HepG2 (cell line): ENCODE measurements at regions not wholly inside any gene's neighbourhood (a gene's known extent, or its start where the extent isn't known, plus 50 kb on each side); places are given as distances from the start of the nearest gene placed in this dataset.

ENCODE experiments used
- ATAC-seq: fragments of 200-7000 bp; cut with Tn5 transposase; 3 replicates; pipeline ENCODE4 v1.9.1; 2020; ENCODE audit warnings: mild to moderate bottlenecking, moderate library complexity
- BruUV-seq: library from RNA; stranded (reverse); fragments of 400-500 nt; replicated peaks from 2 replicates; lab custom pipeline; 2021; lab: Mats Ljungman, UMichigan
- CTCF ChIA-PET: fragments of 300-600 bp; formaldehyde crosslinking; extraction: SDS; loops from one replicate; lab custom pipeline; 2021; ENCODE audit warnings: low total read pairs, inconsistent platforms, low intra/inter-chr PET ratio; lab: Yijun Ruan, JAX
- POLR2A ChIA-PET: fragments of 350-600 bp; sonication (Branson Sonifier 250); formaldehyde crosslinking; loops from one replicate; lab custom pipeline; 2020; ENCODE audit warnings: antibody characterized with exemption, inconsistent platforms; lab: Yijun Ruan, JAX
- DNase-seq: peaks from one replicate; pipeline ENCODE4 v3.0.0-alpha.2; 2015; ENCODE audit warnings: low spot score
- FAIRE-seq: peaks from 3 replicates; lab custom pipeline; 2011; peaks lifted over from hg19 to GRCh38; lab: Jason Lieb, UNC
- H2AFZ ChIP-seq: one replicate; pipeline ENCODE4 v1.6.1; 2011; ENCODE audit warnings: low read length, inconsistent platforms
- H3K27ac ChIP-seq: fragments of 300-600 bp; 3 replicates; pipeline ENCODE4 v1.8.0; 2011; ENCODE audit warnings: mixed run types, mild to moderate bottlenecking, mixed read lengths, low read length, inconsistent platforms; ENCODE audit not compliant: insufficient read depth; ENCODE audit errors: extremely low read length
- H3K27me3 ChIP-seq, 2 experiments: fragments of 200-600 bp in 1 of 2; 2 replicates in 1 of 2; 3 replicates in 1 of 2; pipeline versions ENCODE4 v1.6.0 to v1.8.0; 2011; ENCODE audit warnings: low read length in 2 of 2, mild to moderate bottlenecking in 2 of 2, moderate library complexity in 2 of 2, inconsistent platforms in 1 of 2; ENCODE audit not compliant: insufficient read depth in 2 of 2, control insufficient read depth in 1 of 2
- H3K36me3 ChIP-seq, 2 experiments: fragments of 200-600 bp in 1 of 2; replicated peaks in 1 of 2; 2 replicates in 1 of 2; 3 replicates in 1 of 2; pipeline versions ENCODE4 v1.5.1 to v1.8.0; 2011; ENCODE audit warnings: low read length in 2 of 2, inconsistent platforms in 1 of 2; ENCODE audit not compliant: insufficient read depth in 2 of 2, control insufficient read depth in 1 of 2
- H3K4me1 ChIP-seq: 2 replicates; pipeline ENCODE4 v1.5.1; 2012; ENCODE audit warnings: low read length, inconsistent platforms; ENCODE audit not compliant: insufficient read depth
- H3K4me2 ChIP-seq: 2 replicates; pipeline ENCODE4 v1.6.0; 2011; ENCODE audit warnings: low read depth, low read length, inconsistent platforms
- H3K4me3 ChIP-seq, 3 experiments: fragments of 200-600 bp in 1 of 3; sonication (generic), shearing (Covaris generic) in 1 of 3; replicated peaks in 1 of 3; 2 replicates each; pipeline ENCODE4 v1.5.1; 2011 to 2016; ENCODE audit warnings: low read length in 3 of 3, inconsistent platforms in 2 of 3, low read depth in 2 of 3, mild to moderate bottlenecking in 2 of 3, control low read depth in 1 of 3, mixed read lengths in 1 of 3; ENCODE audit not compliant: insufficient read depth in 1 of 3
- H3K79me2 ChIP-seq: one replicate; pipeline ENCODE4 v1.6.1; 2011; ENCODE audit warnings: low read length, inconsistent platforms; ENCODE audit not compliant: insufficient read depth
- H3K9ac ChIP-seq: 2 replicates; pipeline ENCODE4 v1.6.0; 2011; ENCODE audit warnings: mild to moderate bottlenecking, low read depth, low read length, inconsistent platforms; ENCODE audit not compliant: insufficient read depth
- H3K9me3 ChIP-seq: 2 replicates; pipeline ENCODE4 v1.5.1; 2012; ENCODE audit warnings: mild to moderate bottlenecking, low read length
- H4K20me1 ChIP-seq: 2 replicates; pipeline ENCODE4 v1.6.0; 2011; ENCODE audit warnings: inconsistent platforms, mild to moderate bottlenecking, low read length, moderate library complexity; ENCODE audit not compliant: insufficient read depth
- AHR ChIP-seq: IDR thresholded peaks from 2 replicates; pipeline ENCODE4 v1.6.1; 2018; ENCODE audit warnings: missing genetic modification reagents, missing compliant biosample characterization
- ETS1 ChIP-seq: sonication (generic); formaldehyde crosslinking; IDR thresholded peaks from 2 replicates; pipeline ENCODE4 v1.4.0; 2020; ENCODE audit warnings: missing genetic modification reagents
- FOSL1 ChIP-seq: sonication (generic); formaldehyde crosslinking; IDR thresholded peaks from 2 replicates; pipeline ENCODE4 v1.9.0; 2021; ENCODE audit warnings: missing genetic modification reagents, borderline replicate concordance
- GMEB2 ChIP-seq: IDR thresholded peaks from 2 replicates; pipeline ENCODE4 v1.6.1; 2016; ENCODE audit warnings: missing biosample characterization, missing genetic modification reagents, low read depth
- ISX ChIP-seq: sonication (generic); formaldehyde crosslinking; conservative IDR thresholded peaks from 2 replicates; pipeline ENCODE4 v1.5.0; 2020; ENCODE audit warnings: missing genetic modification reagents
- MED1 ChIP-seq: sonication (generic); formaldehyde crosslinking; IDR thresholded peaks from 2 replicates; pipeline ENCODE4 v1.4.0; 2020; ENCODE audit warnings: missing genetic modification reagents
- NR2F6 ChIP-seq, 2 experiments: IDR thresholded peaks; 2 replicates each; pipeline ENCODE4 v1.6.1; 2016; ENCODE audit warnings: antibody characterized with exemption in 1 of 2, mild to moderate bottlenecking in 1 of 2
- POLR2AphosphoS5 ChIP-seq: IDR thresholded peaks from 2 replicates; pipeline ENCODE4 v1.6.1; 2012; ENCODE audit warnings: low read depth, low read length
- TAF1 ChIP-seq: sonication (generic); formaldehyde crosslinking; IDR thresholded peaks from 2 replicates; pipeline ENCODE4 v1.4.0; 2020; ENCODE audit warnings: missing genetic modification reagents
- TBP ChIP-seq: sonication (generic); formaldehyde crosslinking; IDR thresholded peaks from 2 replicates; pipeline ENCODE4 v1.5.0; 2020; ENCODE audit warnings: missing genetic modification reagents
- TGIF2 ChIP-seq: IDR thresholded peaks from 2 replicates; pipeline ENCODE4 v1.6.1; 2016; ENCODE audit warnings: control low read depth, missing compliant biosample characterization
- U2AF1 ChIP-seq: fragments of 200-400 bp; formaldehyde crosslinking; optimal IDR thresholded peaks from 2 replicates; pipeline ENCODE3; 2017; ENCODE audit warnings: mild to moderate bottlenecking, low read depth, low read length
- ZBTB33 ChIP-seq: sonication (generic); formaldehyde crosslinking; IDR thresholded peaks from 2 replicates; pipeline ENCODE4 v1.4.0; 2020; ENCODE audit warnings: missing genetic modification reagents
- ZC3H4 ChIP-seq: sonication (generic); formaldehyde crosslinking; IDR thresholded peaks from 2 replicates; pipeline ENCODE4 v1.4.0; 2020; ENCODE audit warnings: missing genetic modification reagents, borderline replicate concordance
- ZNF234 ChIP-seq: sonication (generic); formaldehyde crosslinking; conservative IDR thresholded peaks from 2 replicates; pipeline ENCODE4 v1.5.1; 2020; ENCODE audit warnings: mild to moderate bottlenecking, missing genetic modification reagents
- ZNF282 ChIP-seq: fragments of 450-650 bp; IDR thresholded peaks from 2 replicates; pipeline ENCODE4 v1.6.1; 2018; ENCODE audit not compliant: partially characterized antibody
- ZNF350 ChIP-seq: sonication (generic); formaldehyde crosslinking; IDR thresholded peaks from 2 replicates; pipeline ENCODE4 v1.4.0; 2020; ENCODE audit warnings: mild to moderate bottlenecking, low read depth, missing genetic modification reagents, borderline replicate concordance
- ZNF670 ChIP-seq: sonication (generic); formaldehyde crosslinking; IDR thresholded peaks from 2 replicates; pipeline ENCODE4 v1.8.0; 2022; ENCODE audit warnings: mild to moderate bottlenecking, missing genetic modification reagents, borderline replicate concordance
- WGBS: methylation state at CpG from one replicate; pipeline ENCODE4 v1.1.6; 2017; ENCODE audit warnings: low lambda C conversion rate; 5-methylcytosine and 5-hydroxymethylcytosine counted together
- in situ Hi-C: cut with HindIII; loops from 2 replicates; pipeline ENCODE4 v1.10.0; 2017; ENCODE audit warnings: low pct_unique_long_range_greater_than_20kb; ENCODE audit not compliant: extremely low pct_ligation_motif_present
- intact Hi-C: fragments of 100-400 bp; cut with micrococcal nuclease; formaldehyde crosslinking; loops from one replicate; pipeline ENCODE4 v1.10.0; 2022; ENCODE audit not compliant: unreplicated experiment

- ChIA-PET CTCF (no interaction called here), POLR2A (no interaction called here)
- peaks cover 13% of the 10 kb centered on the region for H3K9me3 ChIP-seq
- TF ChIP-seq ZNF670 (no peak), AHR (CRISPR knock-in tag) (no peak), FOSL1 (CRISPR knock-in tag) (no peak), POLR2AphosphoS5 (no peak), ZNF350 (CRISPR knock-in tag) (no peak), ZNF234 (CRISPR knock-in tag) (no peak), TGIF2 (CRISPR knock-in tag) (no peak), NR2F6 (IDR thresholded peaks at IDR 0.05) (no peak), NR2F6 (CRISPR knock-in tag; IDR thresholded peaks at IDR 0.05) (no peak), ISX (no peak), ZNF282 (no peak), TBP (no peak), MED1 (CRISPR knock-in tag) (no peak)
- H3K9ac ChIP-seq, result no peak overlapping the region
- H3K79me2 ChIP-seq, result no peaks in the 10 kb centered on the region
- H3K4me3 ChIP-seq, result no peak overlapping the region
- no peak overlapping the region for H3K4me2 ChIP-seq
- no peak for ATAC-seq
- H3K4me1 ChIP-seq, result no peaks in the 10 kb centered on the region
- peaks cover 5% of the 10 kb centered on the region; the same call in 1 of the 2 replicates for H4K20me1 ChIP-seq
- no peak overlapping the region for H3K27ac ChIP-seq
- BruUV-seq, result no TSS peak
- intact Hi-C loops (no loop called here), in situ Hi-C loops (no loop called here)
- FAIRE-seq, result no peak
- no peak for DNase-seq
- 8% methylated on average over 9 of the region's 9 CpGs for WGBS
- no peak overlapping the region for H2AFZ ChIP-seq
- H3K27me3 ChIP-seq, result peaks cover 1 to 29% of the 10 kb centered on the region in 2 experiments; a peak in 4 of 5 replicates
- no peaks in the 10 kb centered on the region for H3K36me3 ChIP-seq
Measured at GRCh38 chr9:135400496-135400895, 79.1 kb upstream of the PPP1R26 start.

GRCh38 chr9:135401218-135401617 lies 78.4 kb upstream of the PPP1R26 start:
- Histone ChIP-seq H3K36me3 (no peaks in the 10 kb centered on the region), H3K9ac (no peak overlapping the region), H4K20me1 (peaks cover 5% of the 10 kb centered on the region; the same call in 1 of the 2 replicates), H3K4me3 (no peak overlapping the region), H3K9me3 (peaks cover 8% of the 10 kb centered on the region), H3K79me2 (no peaks in the 10 kb centered on the region), H3K27ac (no peak overlapping the region), H3K4me2 (no peak overlapping the region), H3K27me3 (peaks cover 1 to 35% of the 10 kb centered on the region in 2 experiments; a peak in 4 of 5 replicates), H3K4me1 (no peaks in the 10 kb centered on the region), H2AFZ (no peak overlapping the region)
- ChIA-PET CTCF (no interaction called here), POLR2A (no interaction called here)
- whole genome bisulfite sequencing, result 17% methylated on average over 1 of the region's 14 CpGs
- ATAC-seq (no peak), FAIRE-seq (no peak), DNase-seq (no peak)
- no TSS peak for BruUV-seq
- in situ Hi-C loops (no loop called here), intact Hi-C loops (no loop called here)
- TF ChIP-seq TAF1 (CRISPR knock-in tag) (no peak), GMEB2 (CRISPR knock-in tag) (no peak), ZBTB33 (CRISPR knock-in tag) (no peak), ZC3H4 (no peak), ETS1 (no peak), U2AF1 (no peak)
